LNCAP (cell line): ENCODE measurements at regions not wholly inside any gene's neighbourhood (a gene's known extent, or its start where the extent isn't known, plus 50 kb on each side); places are given as distances from the start of the nearest gene placed in this dataset.

Experiments used
- TF ChIP-seq, protein P1 (sequence below): fragments of 450-650 bp; IDR thresholded peaks from 2 replicates; pipeline ENCODE4 v1.5.1; 2017; ENCODE audit warnings: mild to moderate bottlenecking

DNA sequence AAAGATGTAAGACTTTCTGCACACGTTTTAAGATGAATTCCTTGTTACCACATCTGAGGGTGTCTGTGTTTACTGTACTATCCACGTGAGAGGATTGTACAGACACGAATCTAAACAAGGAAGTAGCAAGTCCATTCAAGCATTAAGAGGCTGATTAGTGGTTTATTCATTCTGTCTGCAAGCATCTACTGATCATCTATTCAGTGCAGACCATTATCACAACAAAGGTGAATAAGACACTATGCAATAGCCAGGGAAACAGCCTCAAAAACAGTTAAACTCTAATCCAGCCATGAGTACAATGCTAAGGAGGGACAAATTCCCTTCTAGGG is 111.6 kb upstream of the PZP start:
- TF ChIP-seq, protein P1, sequence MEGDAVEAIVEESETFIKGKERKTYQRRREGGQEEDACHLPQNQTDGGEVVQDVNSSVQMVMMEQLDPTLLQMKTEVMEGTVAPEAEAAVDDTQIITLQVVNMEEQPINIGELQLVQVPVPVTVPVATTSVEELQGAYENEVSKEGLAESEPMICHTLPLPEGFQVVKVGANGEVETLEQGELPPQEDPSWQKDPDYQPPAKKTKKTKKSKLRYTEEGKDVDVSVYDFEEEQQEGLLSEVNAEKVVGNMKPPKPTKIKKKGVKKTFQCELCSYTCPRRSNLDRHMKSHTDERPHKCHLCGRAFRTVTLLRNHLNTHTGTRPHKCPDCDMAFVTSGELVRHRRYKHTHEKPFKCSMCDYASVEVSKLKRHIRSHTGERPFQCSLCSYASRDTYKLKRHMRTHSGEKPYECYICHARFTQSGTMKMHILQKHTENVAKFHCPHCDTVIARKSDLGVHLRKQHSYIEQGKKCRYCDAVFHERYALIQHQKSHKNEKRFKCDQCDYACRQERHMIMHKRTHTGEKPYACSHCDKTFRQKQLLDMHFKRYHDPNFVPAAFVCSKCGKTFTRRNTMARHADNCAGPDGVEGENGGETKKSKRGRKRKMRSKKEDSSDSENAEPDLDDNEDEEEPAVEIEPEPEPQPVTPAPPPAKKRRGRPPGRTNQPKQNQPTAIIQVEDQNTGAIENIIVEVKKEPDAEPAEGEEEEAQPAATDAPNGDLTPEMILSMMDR, result no peak

DNA sequence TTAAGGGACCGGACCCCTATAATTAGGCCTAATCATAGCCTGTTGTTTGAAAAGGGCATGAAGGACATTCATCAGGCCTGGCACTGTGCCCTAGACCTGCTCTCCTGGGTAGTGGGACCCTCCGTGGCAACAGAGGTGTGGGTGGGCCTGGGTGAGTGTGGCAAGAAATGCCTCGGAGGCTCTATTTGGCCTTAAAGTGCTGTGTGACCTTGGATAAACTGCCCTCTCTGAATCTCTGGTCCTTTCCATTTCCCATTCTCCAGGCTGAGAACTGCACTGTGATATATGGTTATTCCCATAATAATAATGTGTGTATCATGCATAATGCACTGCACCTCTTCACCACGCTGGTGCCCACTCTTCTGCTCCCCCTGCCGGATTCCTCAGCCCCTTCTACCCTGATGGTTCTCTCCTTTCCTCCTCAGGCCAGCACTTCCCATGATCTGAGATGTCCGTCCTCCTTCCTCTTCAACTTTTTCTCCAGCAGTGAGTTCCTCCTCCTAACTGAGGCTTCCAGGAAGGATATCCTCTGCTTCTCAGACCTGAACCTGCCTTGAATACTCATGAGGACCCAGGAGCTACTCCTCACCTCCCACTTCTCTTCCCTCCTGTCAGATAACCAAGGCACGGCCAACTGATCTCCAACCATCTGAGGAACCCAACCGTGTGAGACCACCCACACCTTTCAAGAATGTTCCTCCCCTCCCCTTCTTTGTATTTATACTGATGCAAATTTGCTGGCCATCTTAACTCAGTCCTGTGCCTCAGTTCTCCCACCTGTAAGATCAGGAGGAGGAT is 111.0 kb upstream of the PZP start:
- TF ChIP-seq, protein P1, result peak; percentile 9; the same call in 1 of the 2 replicates

DNA sequence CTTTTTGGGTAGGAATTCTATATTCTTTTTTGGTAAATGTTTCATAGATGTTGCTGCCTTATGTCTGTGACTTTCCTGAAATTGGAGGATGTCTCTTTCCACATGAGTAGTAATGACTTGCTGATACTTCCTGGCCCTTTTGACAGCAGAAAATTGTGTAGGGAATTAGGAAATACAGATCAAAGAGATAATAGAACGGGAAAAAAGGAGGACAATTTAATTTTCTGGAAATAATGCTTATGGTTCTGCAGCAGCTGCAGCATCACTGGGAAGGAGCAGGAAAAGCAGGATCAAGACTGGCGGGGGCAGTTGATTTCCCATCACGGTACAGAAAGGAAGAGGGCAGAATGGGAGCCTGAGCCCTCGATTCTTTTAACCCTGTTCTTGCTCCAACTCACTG is 68.8 kb upstream of the PZP start:
- TF ChIP-seq, protein P1, result no peak

DNA sequence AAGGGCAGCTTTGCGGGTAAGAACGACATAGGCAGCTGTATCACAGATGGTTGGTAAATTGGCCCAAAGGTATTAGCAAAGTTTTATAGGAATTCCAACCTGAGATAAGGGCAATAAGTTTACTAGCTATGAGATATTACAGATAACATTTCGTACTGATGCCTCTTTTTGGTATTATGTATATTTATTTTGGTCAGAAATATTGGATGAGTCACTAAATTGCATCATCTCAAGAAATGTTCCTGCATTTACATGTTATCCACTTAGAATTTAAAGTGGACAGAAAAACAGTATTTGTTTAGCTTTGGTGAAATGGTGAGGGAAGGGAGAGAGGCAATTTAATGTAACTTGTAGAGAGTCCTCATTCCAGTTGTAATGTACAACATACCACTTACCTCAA is 65.1 kb upstream of the PZP start:
- TF ChIP-seq, protein P1, result no peak

DNA sequence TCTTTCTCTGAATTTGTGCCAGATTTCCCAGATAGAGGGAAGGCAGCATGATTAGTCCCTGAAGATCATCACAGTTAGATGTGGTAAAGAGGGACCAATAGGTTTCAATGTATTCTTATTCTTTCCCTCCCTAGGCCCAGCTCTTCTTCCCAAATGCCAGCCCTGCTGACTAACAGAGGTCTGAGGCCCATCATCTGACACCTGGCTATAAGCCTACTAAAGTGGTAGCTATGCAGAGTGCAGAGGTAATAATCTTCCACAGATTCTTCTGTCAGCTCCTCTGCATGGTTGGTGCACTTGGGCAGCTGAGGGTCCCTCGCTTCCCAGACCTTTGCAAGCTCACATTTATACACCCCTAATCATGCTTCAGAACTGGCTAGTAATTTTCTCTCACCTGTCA is 63.7 kb upstream of the PZP start:
- TF ChIP-seq, protein P1, result no peak

DNA sequence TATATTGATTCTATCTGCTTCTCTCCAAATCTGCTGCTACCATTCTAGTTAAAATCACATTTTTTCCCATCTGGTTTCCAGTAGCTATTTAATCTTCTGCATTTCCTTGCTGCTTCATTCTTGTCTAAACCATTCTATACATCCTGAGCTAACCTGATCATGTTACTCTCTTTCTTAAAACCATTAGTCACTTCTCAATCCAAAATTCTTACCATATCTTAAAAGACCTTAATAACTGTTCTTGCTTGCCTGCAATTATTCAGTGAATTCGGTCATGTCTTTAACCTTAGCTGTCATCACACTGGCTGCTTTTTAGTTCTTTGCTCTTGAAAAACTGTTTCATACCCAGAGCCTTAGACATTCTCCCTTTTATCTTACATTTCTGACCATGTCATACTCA is 56.4 kb upstream of the PZP start:
- TF ChIP-seq, protein P1, result no peak

DNA sequence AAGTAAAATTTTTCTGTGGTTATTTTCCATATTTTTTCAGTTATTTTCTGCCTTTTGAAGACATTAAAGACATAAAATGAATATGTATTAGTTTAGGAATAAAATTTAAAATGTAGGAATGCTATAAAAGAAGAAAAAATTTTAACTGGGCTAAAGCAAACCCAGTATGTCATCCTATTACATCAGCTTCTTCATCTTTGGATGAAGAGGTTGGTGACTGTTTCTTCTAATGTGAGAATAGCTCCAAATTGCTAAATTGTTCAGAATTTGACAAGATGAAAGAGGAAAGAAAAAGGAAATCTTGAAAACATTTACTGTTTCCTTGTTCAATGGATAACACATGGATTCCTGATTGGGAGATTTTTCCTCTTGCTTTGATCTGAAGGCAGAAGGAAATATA is 52.7 kb upstream of the PZP start:
- TF ChIP-seq, protein P1, result no peak

DNA sequence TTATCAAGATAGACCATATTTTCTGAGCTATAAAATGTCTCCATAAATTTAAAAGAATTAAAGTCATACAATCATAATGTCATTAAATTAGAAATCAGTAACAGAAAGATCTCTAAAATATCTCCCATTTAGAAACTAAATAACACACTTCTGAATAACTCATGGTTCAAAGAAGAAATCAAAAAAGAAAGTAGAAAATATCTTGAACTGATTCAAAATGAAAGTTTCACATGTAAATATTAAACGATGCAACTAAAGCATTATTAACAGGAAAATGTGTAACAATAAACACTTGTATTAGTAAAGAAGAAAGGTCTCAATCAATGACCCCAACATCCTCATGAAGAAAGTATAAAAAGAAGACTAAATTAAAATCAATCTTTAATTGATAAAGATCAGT is 50.5 kb upstream of the PZP start:
- TF ChIP-seq, protein P1, result no peak
